Lung microvascular endothelial cell (primary cell): ENCODE measurements at regions not wholly inside any gene's neighbourhood (a gene's known extent, or its start where the extent isn't known, plus 50 kb on each side); places are given as distances from the start of the nearest gene placed in this dataset.

Source experiments
- DNase-seq, 2 donors: peaks; one replicate each; pipeline versions ENCODE4 v3.0.0 to v3.0.0-alpha.2; 2010; ENCODE audit warnings: low read depth in 2 of 2

DNA sequence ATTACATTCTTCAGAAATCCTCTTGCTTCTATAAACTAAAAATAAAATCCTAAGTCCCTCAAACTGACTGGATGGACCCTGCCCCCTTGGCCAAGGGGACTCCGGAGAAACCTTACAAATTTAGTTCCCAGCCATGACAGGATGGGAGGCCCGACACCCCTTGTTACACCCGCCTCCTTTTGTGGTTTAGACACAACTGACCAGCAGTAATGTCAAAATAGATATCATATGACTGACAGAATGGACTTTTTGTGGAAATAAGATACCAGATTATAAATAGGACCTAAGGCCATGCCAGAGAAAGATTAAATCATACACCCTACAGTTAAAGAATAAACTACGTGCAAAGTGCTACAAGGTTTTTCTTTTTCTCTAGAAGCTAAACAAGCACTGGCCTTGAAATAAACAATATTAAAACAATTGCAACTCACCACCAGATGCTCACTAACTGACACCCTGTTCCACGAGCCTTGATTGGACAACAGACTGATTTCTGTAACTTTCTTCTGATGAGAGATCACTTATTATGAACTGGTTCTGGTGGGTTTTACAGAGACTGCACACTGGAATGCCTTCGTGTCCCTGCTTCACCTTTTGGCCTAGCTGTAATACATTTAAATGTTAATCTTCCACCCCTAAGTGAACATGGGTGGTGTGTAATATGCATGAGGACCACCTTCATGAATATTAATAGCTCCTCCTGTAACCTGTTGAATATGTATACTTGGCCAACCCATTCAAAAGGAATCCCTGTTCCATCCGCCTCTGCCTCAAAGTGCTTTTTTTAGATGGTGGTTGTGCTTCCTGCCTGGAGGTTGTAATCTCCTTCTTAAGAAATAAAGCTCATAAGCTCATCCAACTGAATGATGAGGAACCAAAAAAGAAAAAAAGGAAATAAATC, 99.6 kb downstream of the ODF2L start:
- DNase-seq = no peak

DNA sequence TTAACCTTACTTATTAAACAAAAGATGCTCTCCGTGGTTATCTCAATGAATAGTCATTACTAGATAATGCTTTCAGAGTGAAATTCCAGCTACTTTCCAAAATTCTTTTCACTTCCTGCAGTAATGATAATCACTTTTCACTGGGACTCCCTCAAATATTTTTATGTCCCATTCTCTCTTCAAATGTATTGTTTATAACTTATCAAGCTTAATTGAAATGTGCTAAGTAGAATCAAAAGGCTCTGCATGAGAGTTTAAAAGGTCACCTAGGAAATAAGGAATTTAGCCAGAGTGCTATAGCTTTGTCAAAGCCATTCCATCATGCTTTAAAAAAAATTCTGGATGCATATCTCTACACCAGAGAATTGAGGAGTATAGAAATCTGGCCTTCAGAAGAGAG, 106.4 kb downstream of the ODF2L start:
- DNase-seq = no peak

DNA sequence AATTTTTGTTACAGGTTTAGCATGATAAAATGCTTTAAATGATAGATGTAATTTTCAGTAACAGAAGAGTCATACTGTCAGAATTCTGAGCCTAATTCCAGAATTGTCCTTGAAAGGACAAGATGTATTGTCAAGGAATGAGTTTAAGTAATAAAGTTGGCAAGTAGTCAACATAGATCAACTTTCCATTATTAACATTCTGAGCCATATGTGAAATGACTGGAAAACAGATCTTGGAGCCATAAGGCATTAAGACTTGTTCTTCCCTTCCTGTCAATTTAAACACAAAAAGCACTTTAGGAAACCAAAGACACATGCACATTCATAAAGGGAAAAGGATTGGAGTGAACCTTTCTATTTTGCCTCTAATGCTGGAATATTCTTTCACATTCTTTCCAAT, 107.0 kb downstream of the ODF2L start:
- no peak for DNase-seq

DNA sequence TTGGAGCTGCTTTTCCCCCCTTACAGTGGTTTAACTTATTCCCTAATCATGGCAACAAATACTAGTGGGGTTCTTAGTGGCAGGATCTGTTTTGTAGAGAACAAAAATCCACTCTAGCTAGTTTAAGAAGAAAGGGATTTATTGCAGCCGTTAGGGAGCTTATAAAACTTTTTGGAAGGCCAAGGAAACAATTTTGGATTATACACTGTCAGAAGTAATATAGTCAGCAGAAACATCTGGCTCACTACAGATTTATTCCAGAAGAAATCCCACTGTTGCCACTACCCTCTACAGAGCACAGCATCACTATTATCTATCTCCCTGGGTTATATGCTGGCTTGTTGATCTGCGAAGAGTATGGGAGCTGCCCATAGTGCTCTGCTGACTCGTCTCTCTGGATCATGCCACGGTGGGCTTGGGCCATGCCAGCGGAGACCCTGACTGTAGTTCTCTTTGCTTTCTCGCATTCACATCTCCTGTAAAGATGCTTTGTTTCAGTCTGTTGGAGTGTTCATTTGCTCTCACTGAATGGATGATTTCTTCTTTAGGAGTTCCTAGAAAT, 107.5 kb downstream of the ODF2L start:
- no peak for DNase-seq

DNA sequence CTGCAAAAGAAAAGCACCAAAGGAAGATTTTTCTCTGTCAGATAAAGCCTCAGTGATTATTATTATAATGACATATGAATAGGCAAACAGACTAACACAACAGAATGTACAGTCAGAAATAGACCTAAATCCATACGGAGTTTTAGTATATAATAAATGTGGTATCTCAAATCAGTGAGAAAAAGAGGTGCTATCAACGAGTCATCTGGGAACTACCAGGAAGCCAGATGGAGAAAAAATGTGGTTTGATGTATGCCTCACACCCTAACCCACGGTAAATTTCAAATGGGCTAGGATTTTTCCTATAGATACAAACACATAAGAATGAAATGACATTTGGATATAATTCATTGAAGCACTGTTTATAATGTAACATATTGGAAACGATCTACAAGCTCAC, 110.3 kb downstream of the ODF2L start:
- DNase-seq = no peak

DNA sequence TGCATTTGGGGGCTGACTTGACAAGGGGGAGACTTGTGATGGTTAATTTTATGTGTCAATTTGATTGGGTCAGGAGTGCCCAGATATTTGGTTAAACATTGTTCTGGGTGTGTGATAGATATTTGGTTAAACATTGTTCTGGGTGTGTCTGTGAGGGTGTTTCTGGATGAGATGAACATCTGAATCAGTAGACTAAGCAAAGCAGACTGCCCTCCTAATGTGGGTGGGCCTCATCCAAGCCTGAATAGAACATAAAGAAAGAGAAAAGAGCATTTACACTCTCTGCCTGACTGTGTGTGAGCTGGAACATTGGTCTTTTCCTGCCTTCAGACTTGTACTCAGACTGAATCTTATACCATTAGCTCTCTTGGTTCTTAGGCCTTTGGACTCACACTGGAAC, 113.5 kb downstream of the ODF2L start:
- no peak for DNase-seq

DNA sequence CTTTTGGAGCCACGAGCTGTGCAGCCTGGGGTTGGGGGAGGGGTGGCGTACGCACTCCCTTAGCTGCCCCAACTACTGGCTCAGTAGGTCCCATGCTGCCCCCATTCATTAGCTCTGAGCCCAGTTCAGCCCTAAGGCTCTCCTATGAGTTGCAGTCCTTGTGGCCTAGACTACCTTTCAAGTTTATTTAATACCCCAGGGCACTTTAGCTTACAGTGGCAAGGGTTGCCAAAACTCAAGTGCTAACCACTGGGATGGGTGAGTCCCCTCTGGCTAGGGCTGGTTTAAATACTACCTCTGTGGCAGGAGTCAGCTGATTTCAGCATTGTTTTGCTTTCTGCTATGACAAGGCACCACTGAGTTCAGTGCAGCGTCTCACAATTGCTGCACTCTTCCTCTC, 118.2 kb downstream of the ODF2L start:
- DNase-seq = no peak

DNA sequence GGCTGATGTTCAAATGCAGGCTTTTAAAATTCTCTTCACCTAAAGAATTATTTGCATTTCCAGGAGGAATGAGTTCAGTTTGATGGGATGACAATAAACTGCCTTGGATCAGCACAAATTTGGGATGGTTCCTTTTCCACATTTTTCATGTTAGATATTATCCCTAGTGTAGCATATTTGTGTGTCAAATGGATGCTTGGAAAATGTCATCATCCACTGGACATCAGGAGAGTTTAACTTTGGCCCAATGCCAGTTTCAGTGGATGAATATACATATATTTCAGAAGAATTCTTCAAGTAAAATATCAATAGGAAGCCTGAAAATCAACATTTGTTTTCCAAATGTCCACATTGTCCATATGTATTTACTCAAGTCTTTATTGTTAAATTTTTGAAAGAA, 116.5 kb upstream of the COL24A1 start:
- no peak for DNase-seq

DNA sequence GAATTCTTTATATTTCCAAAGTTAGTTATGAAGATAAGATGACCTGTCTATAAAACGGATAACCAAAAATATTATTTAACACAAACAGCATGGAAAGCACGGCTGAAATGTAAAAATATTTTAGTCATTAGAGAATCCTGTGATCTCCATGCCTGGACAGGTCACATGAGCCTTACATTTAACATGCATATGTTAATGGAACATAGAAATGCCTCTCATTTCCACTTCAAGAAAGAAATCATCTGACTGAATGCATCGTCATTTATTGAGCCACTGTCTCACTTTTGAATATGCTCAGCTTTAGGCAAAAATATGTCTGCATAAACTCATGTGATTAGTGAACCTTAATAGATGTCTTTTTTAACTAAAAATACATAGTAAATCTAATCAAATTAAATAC, 115.5 kb upstream of the COL24A1 start:
- DNase-seq = no peak

DNA sequence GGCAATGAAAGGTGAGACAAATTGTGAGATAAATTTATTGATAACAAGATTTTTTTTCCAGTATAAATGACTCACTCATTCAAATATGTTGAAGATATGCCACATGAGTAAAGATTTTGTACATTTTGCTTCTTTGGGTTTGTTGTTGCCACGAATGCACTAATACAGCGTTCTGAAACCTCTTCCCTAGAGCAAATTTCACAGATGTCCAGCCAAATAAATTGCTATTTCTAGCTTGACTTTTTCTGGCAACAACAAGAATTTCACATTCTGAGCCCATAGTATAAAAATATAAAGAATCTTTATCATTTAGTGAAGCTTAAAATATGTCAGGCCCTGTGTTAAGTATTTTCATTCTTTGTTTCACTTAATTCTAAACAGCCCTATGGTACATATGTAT, 114.5 kb upstream of the COL24A1 start:
- DNase-seq = no peak

DNA sequence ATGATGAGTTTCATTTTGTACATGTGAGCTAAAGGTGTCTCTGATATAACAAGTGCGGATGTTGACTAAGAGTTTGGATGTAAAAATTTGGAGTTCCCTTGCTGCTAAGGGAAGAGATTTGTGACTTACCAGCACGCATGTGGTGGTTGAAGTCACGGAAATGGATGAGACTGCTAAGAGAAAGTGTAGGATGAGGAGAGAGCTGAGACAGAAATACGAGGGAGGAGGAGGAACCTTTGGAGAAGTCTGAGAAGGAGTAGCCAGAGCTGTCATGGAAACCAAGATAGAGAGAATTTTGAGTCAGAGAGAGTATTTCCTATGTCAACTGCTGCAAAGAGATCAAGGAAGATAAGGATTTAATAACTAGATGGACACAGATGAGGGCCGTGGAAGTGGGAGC, 106.5 kb upstream of the COL24A1 start:
- no peak for DNase-seq

DNA sequence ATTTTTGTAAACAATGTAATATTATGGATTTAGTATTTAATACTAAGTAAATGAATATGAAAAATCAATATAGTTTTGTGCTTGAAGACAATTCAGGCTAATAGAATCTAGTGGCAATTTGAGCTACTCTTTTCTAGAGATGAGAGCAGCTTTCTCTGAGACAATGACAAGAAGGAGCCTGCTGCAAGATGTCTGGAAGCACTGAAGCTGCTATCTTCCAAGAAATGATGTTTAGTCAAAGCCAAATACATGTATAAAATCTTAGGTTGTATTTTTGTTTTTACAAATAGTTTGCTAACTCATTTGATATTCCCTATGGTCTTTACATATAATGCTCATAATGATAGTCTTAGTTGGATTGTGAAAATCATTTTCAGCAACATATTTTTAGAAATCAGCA, 103.9 kb upstream of the COL24A1 start:
- DNase-seq = no peak

DNA sequence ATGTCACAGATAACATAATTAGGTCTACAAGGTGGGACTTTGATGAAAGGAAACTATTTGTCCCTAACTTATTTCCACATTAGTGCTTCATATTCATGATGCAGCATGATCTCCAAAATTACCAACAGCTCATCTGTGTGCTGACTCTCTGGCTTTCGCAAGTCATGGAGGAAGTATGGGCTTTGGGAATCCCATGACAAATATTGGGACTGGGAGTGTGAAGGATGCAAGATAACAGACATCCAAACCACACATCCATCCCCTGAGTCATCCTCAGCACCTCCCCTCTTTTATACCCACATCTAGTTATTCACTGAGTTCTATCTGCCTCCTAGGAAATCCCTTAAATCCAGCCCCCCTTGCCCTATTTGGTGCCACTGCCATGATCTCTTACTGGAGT, 102.8 kb upstream of the COL24A1 start:
- DNase-seq = no peak

DNA sequence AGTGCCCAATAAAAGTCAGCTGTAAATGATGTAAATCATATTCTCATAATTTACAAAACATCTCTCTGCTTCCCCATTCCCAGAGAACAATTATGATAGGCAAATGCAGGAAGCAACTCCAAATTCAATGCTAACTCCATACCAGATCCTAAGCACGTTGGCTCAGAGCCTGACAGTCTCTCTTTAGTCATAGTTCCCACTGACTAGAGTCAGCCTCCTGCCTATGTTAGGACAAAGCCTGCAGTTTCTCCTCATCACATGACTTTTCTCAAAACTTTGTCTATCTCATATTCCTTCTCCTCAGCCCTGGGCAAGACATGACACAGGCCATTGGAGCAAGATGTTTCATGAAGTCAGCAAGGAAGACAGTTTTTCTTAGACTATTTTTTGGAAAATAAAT, 101.5 kb upstream of the COL24A1 start:
- no peak for DNase-seq

DNA sequence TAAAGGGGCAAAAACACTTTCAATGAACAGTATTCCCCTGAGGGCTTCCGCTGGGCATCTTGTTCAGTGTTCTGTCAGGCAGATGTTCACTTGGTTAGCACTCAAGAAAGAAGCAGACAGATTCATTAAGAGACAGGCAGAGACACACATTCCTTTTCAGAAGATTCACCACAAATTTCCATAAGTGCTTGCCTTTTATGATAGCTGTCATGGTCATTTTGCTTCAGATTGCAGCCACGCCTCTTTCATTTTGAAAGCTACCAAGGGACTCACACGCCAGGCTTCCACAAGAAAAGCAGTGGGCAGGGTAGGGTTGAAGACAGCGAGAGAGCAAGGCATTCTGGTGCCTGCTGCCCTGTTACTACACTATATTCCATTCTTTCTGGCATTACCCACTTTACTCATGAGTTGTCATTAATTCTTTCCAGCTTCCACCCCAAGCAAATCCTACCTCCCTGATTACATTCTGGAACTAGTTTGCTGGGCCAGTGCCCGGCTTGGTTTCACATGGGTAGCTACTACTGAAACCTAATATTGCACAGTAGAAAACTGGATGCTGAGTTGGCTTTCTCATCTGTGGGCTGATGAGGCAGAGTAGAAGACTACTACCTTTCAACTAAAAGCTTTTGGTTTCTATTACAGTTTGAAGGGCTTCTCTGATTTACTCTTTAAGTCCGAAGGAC, 91.2 kb upstream of the COL24A1 start:
- no peak for DNase-seq

DNA sequence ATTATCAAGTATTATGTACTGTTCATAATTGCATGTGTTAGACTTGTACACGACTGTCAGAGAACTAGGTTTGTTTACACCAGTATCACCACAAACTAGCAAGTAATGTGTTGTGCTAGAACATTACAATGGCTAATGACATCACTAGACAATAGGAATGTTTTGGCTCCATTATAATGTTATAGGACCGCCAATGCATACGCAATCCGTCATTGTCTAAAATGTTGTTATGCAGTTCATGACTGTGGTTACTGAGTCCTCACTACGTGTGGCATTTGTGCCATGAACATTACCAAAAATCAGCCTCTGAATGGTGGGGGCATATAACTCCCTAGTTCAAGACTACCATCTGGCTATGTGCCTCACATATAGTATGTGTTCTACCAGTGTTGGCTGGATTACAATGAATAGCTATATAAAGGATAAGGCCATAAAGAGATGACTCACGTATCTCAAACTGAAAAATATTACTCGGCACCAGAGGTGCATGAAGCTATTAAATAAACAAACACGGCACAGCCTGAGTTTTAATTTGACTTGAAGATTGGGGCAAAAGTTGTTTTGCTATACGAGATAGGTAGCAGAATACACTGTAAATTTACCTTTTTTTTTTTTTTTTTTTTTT, 89.1 kb upstream of the COL24A1 start:
- DNase-seq = no peak

DNA sequence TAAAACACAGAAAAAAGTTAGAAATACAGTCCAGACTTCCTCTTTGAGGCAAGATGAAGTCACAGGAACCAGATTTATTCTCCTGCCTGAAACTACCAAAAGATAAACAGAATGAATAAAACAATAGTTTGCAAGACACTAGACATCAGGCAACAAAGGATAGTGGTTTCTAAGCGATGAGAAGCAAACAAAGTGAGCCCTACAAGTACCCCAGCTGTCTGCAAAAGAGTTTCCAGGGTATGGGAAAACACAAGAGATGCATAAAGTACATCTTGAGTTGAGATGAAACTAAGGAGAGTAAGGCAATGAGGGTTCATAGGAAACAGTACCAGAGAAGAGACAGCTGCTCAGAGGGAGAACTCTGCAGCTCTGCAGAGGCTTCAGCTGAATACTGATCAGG, 83.3 kb upstream of the COL24A1 start:
- DNase-seq = no peak

DNA sequence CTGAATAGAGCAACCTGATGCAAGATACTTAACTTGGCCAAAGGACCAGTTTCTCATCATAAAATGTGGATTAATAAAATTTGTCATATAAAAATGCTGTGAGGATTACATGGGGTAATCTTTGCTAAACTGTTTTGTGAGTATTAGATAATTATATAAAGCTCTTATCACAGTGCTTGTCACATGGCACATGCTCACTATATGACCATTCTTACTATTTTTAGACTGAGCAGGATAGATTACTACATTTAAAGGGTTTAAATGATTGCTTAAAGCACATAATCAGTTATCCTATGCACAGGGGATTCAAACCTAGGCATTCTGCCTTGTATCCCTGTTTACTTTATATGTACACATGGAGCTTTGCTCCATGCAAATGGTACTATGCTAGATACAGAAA, 82.9 kb upstream of the COL24A1 start:
- no peak for DNase-seq

DNA sequence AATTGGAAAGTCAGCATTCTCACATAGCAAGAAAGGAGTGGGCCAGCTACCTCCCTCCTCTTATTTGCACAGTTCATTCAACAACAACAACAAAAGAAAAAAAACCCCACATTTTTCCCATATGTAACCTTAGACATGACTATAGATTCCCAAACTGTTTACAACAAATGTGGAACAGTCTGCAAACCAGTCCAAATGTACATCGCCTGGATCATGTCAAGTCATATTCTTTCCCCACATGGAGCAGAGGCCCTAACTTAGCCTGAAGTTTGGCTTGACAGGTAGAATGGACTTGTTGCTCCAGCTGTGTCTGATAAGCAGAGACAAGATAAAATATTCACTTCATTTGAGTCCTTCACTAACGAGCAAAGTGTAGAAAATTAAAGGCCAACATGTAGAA, 81.7 kb upstream of the COL24A1 start:
- DNase-seq = no peak

DNA sequence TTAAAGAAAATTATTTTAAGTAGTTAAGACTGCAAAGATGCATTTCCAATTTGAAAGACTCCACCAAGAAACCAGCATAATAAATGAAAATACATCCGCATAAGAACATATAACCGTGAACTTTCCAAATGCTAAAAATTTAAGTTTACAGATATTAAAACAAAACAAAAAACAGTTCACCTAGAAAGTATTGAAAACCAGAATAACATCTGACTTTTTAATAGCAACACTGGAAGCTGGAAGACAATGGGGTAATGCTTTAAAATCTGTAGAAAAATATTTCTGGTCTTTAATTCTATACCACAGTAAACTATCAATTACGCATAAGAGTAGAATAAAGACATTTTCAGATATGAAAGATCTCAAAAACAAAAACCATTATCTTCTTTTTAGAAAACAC, 79.3 kb upstream of the COL24A1 start:
- DNase-seq = no peak

DNA sequence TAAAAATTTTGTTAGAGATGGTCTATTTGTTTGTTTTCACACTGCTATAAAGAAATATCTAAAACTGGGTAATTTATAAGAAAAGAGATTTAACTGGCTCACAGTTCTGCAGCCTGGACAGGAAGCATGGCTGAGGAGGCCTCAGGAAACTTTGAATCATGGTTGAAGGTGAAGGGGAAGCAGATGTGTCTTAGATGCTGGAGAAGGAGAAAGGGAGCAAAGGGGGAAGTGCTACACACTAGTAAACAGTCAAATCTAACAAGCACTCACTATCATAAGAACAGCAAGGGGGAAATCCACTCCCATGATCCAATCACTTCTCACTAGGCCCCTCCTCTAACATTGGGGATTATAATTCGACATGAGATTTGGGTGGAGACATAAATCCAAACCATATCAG, 76.8 kb upstream of the COL24A1 start:
- peak in 1 of 2 donors; percentile 47 for DNase-seq

DNA sequence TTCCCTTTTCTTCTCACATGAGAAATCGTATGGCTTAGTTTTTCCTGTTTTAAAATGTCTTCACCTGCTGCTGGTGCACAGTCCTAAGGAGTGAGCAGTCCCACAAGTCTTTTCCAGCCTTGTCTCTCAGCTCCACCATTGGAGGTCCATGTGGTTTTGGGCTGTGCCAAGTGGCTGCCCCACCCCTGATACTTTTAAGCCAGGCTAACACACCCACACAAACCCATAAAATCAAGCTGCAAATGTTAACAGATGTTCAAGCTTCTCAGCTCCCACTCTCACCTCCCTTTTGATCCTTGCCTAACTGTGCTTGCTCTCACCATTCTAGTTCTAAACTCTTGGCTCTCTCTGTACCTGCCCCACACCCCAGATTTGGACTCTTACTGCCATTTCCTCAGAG, 74.5 kb upstream of the COL24A1 start:
- DNase-seq = no peak
